Activated CD4-positive, alpha-beta T cell treated with anti-CD3 and anti-CD28 coated beads, Interleukin-2, amount 10 ng/mL, durations not matched to agents 24 days and 14 days (primary cell): ENCODE measurements at regions not wholly inside any gene's neighbourhood (a gene's known extent, or its start where the extent isn't known, plus 50 kb on each side); places are given as distances from the start of the nearest gene placed in this dataset.

ENCODE experiments used
- DNase-seq: peaks from one replicate; pipeline ENCODE4 v3.0.0; 2022
- H3K27ac Mint-ChIP-seq: one replicate; pipeline ENCODE4 v1.8.0; 2022; ENCODE audit warnings: mild to moderate bottlenecking, mixed read lengths
- H3K27me3 Mint-ChIP-seq: one replicate; pipeline ENCODE4 v1.8.0; 2022; ENCODE audit warnings: mixed read lengths
- H3K36me3 Mint-ChIP-seq: one replicate; pipeline ENCODE4 v1.8.0; 2022; ENCODE audit warnings: low read depth, mild to moderate bottlenecking, mixed read lengths
- H3K4me1 Mint-ChIP-seq: one replicate; pipeline ENCODE4 v1.8.0; 2021; ENCODE audit warnings: mixed read lengths
- H3K4me3 Mint-ChIP-seq: one replicate; pipeline ENCODE4 v1.8.0; 2022; ENCODE audit warnings: mild to moderate bottlenecking, moderate library complexity, mixed read lengths
- H3K9me3 Mint-ChIP-seq: one replicate; pipeline ENCODE4 v1.8.0; 2021; ENCODE audit warnings: mixed read lengths
- intact Hi-C: fragments of 100-400 bp; cut with micrococcal nuclease; formaldehyde crosslinking; loops from one replicate; pipeline ENCODE4 v1.15.1; 2023

DNA sequence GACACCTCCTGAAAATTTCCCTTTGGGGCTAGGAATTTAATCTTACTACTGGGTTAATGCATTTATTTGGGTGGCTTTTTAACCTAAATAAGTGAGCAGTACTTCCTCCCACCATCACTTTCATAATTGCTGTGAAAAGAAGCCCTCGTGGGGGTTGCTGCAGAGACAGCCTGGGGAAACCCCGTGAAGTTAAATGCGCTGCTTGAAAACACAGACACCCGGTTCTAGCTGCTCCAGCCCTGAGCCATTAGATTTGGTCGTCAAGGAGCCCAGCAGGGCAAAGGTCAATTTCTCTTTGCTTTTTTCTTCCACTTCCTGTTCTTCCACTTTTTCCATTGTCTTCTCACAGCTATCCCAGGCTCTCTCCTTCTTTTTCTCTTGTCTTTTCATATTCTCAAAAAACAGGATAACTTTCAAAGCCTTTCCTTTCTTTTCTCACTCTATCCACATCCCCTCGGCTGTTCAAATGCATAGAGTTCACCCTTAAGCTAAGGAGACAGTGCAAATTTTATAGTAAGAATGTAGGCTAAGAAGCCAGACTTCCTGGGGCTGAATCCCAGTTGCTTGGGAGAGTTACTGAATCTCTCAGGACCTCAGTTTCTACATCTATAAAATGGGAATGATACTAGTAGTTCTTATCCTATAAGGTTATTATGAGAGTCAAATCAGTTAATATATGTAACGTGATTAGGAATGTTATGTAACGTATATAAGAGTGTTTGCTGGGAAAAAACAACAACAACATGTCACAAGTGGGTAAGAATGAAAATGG lies 91.5 kb upstream of the ZNF827 start:
- Mint-ChIP-seq H3K4me1 (peaks cover 7% of the 10 kb centered on the region), H3K9me3 (peaks cover 7% of the 10 kb centered on the region), H3K36me3 (no peaks in the 10 kb centered on the region), H3K4me3 (no peak overlapping the region), H3K27ac (no peak overlapping the region), H3K27me3 (peaks cover 21% of the 10 kb centered on the region)
- peak; percentile 62 for DNase-seq
- intact Hi-C loops: loop anchor here (5.0 kb wide), 1 partner anchor 93 kb away; the partner anchor contains the start of gene ZNF827

DNA sequence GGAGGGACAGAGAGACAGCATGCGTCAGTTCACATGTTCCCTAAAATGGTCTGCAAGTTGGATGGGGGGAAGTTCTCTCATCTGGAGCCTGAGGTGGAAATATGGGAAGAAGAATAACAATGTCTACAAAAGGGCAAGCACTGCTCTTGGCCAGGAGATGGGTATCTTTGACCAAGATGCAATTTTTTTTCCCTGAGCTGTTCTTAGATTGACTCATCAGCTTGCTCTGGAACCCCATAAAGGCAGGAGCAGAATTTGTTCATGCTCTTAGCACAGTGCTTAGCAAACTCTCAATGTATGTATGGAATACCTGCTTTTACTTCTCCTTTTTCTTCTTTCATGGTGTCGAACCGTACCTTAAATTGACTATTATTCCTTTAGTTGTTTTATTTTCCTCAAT lies 90.5 kb upstream of the ZNF827 start:
- Mint-ChIP-seq H3K27ac (peak overlapping the region; percentile 0), H3K9me3 (peaks cover 7% of the 10 kb centered on the region), H3K4me3 (no peak overlapping the region), H3K4me1 (peaks cover 7% of the 10 kb centered on the region), H3K36me3 (no peaks in the 10 kb centered on the region), H3K27me3 (peaks cover 21% of the 10 kb centered on the region)
- DNase-seq: no peak
- intact Hi-C loops: loop anchor here (5.0 kb wide), 1 partner anchor 92 kb away; the partner anchor contains the start of gene ZNF827

DNA sequence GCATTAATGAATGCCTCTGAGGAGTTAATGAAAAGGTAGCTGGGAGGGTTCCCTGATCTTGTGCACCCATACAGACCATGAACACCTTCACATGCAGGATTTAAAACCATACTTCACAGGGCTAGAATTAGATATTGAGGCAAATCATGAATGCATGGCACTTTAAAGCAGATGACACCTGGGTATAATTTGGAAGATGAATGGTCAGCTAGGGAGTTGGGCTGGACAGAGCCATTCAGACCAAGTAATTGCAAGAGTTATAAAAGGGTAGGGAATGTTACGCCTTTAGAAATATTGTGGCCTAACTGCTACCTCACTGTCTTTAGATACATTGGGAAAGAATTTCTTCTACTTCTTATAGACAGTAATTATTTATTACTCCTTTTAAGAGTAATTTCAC lies 89.1 kb upstream of the ZNF827 start:
- intact Hi-C loops: loop anchor here (5.0 kb wide), 1 partner anchor 90 kb away; the partner anchor contains the start of gene ZNF827
- Mint-ChIP-seq H3K36me3 (no peaks in the 10 kb centered on the region), H3K27me3 (peaks cover 15% of the 10 kb centered on the region), H3K27ac (no peak overlapping the region), H3K4me3 (no peak overlapping the region), H3K9me3 (no peaks in the 10 kb centered on the region), H3K4me1 (peaks cover 9% of the 10 kb centered on the region)
- DNase-seq: no peak

DNA sequence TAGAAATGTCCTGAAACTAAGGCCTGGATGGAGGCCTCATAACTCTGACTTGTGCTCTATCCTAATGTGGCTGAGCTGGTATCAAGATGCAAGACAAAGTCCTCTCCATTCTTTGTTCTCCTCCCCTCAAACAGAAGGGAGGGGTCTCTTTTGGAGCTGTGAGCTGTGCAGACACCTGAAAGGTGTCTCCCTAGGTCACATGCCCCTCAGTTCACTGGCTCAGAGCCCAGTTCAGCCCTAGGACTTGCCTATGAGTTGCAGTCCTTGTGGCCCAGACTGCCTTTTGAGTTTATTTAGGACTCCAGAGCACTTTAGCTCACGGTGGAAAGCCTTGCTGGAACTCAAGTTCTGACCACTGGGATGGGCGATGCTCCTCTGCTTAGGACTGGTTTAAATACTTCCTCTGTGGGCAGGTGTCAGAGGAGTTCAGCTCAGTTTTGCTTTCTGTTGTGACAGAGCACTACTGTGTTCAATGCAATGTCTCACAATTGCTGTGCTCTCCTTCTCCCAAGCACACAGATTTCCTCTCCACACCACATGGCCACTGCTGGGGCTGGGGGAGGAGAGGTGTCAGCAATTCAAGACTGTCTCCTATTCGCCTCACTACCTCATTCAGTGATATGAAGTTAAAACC lies 84.8 kb upstream of the ZNF827 start:
- H3K9me3 Mint-ChIP-seq: peaks cover 4% of the 10 kb centered on the region
- no peaks in the 10 kb centered on the region for H3K36me3 Mint-ChIP-seq
- DNase-seq: no peak
- peaks cover 22% of the 10 kb centered on the region for H3K27me3 Mint-ChIP-seq
- H3K27ac Mint-ChIP-seq: no peak overlapping the region
- peaks cover 2% of the 10 kb centered on the region for H3K4me1 Mint-ChIP-seq
- intact Hi-C loops: no loop called here
- no peak overlapping the region for H3K4me3 Mint-ChIP-seq

DNA sequence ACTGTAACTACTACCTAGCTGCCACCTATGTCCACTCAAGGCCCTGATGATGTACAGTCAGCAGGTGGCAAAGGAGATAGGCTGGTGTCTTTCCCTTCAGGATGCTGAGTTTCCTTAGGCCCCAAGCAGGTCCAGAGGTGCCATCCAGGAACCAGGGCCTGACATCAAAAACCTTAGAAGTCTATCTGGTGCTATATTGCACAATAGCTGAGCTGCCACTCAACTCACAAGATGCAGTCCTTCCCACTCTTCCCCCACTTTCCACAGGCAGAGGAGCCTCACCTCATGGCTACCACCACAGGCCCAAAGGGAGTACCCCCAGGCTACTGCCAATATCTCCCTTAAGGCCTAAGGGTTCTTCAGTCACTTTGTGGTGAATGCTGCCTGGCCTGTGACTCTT lies 83.9 kb upstream of the ZNF827 start:
- Mint-ChIP-seq H3K4me1 (peaks cover 2% of the 10 kb centered on the region), H3K27me3 (peaks cover 29% of the 10 kb centered on the region), H3K36me3 (no peaks in the 10 kb centered on the region), H3K4me3 (no peak overlapping the region), H3K27ac (no peak overlapping the region), H3K9me3 (peaks cover 10% of the 10 kb centered on the region)
- DNase-seq: no peak
- intact Hi-C loops: no loop called here

DNA sequence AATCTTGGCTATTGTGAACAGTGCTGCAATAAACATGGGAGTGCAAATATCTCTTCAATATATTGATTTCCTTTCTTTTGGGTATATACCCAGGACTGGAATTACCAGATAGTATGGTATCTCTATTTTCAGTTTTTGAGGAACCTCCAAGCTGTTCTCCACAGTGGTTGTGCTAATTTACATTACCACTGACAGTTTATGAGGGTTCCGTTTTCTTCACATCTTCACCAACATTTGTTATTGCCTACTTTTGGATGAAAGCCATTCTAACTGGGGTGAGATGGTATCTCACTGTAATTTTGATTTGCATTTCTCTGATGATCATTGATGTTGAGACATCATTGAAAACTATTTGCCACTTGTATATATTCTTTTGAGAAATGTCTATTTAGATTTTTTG lies 79.6 kb upstream of the ZNF827 start:
- Mint-ChIP-seq H3K9me3 (peaks cover 10% of the 10 kb centered on the region), H3K4me3 (no peak overlapping the region), H3K4me1 (no peaks in the 10 kb centered on the region), H3K27me3 (peaks cover 26% of the 10 kb centered on the region), H3K27ac (no peak overlapping the region), H3K36me3 (no peaks in the 10 kb centered on the region)
- intact Hi-C loops: no loop called here
- DNase-seq: no peak

DNA sequence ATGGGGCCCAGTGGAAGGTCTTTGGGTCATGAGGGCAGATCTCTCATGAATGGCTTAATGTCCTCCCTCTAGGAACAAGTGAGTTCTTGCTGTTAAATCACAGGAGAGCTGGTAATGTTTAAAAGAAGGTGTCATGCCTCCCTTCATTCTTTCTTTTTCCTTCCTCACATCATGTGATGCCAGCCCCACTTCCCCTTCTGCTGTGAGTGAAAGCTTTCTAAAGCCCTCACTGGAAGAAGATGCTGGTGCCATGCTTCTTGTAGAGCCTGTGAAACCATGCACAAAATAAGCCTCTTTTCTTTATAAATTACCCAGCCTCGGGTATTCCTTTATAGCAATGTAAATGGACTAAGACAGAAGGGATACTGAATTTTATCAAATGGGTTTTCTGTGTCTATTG lies 66.1 kb upstream of the ZNF827 start:
- peaks cover 7% of the 10 kb centered on the region for H3K27me3 Mint-ChIP-seq
- H3K27ac Mint-ChIP-seq: no peak overlapping the region
- H3K36me3 Mint-ChIP-seq: no peaks in the 10 kb centered on the region
- no peaks in the 10 kb centered on the region for H3K4me1 Mint-ChIP-seq
- no peak for DNase-seq
- peaks cover 11% of the 10 kb centered on the region for H3K9me3 Mint-ChIP-seq
- intact Hi-C loops: no loop called here
- H3K4me3 Mint-ChIP-seq: no peak overlapping the region

DNA sequence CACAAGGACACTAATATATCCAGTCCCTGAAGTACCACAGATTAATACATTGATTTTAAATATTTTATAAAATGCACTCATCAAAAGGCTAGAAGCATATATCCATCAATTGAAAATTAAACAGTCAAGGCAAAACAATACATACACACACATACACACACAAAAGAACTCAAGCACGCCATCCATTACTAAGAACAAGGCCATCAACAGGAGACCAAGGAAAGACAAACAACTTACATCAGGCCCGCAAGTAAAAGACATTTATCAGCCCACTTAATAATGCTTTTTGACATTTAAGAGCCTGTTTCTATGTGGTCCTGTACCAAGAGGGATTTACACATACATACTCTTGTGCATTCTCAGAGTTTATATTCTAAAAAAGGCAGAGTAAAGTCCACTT lies 50.0 kb upstream of the ZNF827 start:
- H3K27ac Mint-ChIP-seq: no peak overlapping the region
- intact Hi-C loops: no loop called here
- DNase-seq: no peak

More for the DNA sequence above, 50.0 kb upstream of the ZNF827 start:
- H3K36me3 Mint-ChIP-seq: no peaks in the 10 kb centered on the region
- H3K4me3 Mint-ChIP-seq: no peak overlapping the region
- peaks cover 2% of the 10 kb centered on the region for H3K27me3 Mint-ChIP-seq
- no peaks in the 10 kb centered on the region for H3K9me3 Mint-ChIP-seq
- no peaks in the 10 kb centered on the region for H3K4me1 Mint-ChIP-seq
